ENCODE measurements at regions not wholly inside any gene's neighbourhood (a gene's known extent, or its start where the extent isn't known, plus 50 kb on each side); places are given as distances from the start of the nearest gene placed in this dataset.

GRCh38 chr2:125736306-125736705 is 919.7 kb upstream of the GYPC start:
- ATAC-seq = no peak
- Mint-ChIP-seq H3K9me3 (peaks cover 89% of the 10 kb centered on the region), H3K4me3 (no peak overlapping the region), H3K27me3 (ENCODE audit: low read depth) (no peaks in the 10 kb centered on the region; the same call in 1 of the 2 replicates), H3K4me1 (no peaks in the 10 kb centered on the region), H3K36me3 (peaks cover 61% of the 10 kb centered on the region), H3K27ac (no peak overlapping the region)
- no peak for DNase-seq (ENCODE audit: low spot score)
- POLR2A ChIA-PET = no interaction called here
- CTCF ChIA-PET = no interaction called here
- TF ChIP-seq AFF4 (CRISPR knock-in tag; IDR thresholded peaks at IDR 0.05; ENCODE audit: borderline replicate concordance) = no peak
- TF ChIP-seq NFE2L1 (CRISPR knock-in tag; IDR thresholded peaks at IDR 0.05) = no peak

- ATAC-seq (peak; percentile 92), DNase-seq (ENCODE audit: low spot score) (peak; percentile 29)
- TF ChIP-seq ETV6 (CRISPR knock-in tag; IDR thresholded peaks at IDR 0.05) = peak; percentile 53; the same call in 1 of the 2 replicates
- TF ChIP-seq ZBTB21 (CRISPR knock-in tag; IDR thresholded peaks at IDR 0.05; ENCODE audit: borderline replicate concordance) = no peak
- TF ChIP-seq TP53 (CRISPR knock-in tag; IDR thresholded peaks at IDR 0.05) = no peak
- Mint-ChIP-seq H3K4me3 (no peak overlapping the region), H3K27me3 (ENCODE audit: low read depth) (peaks cover 4% of the 10 kb centered on the region; the same call in 1 of the 2 replicates), H3K36me3 (peaks cover 45% of the 10 kb centered on the region), H3K9me3 (peaks cover 68% of the 10 kb centered on the region), H3K4me1 (no peaks in the 10 kb centered on the region), H3K27ac (no peak overlapping the region)
- ChIA-PET POLR2A (no interaction called here), CTCF (interaction anchor here (1.0 to 1.5 kb wide), 3 partner anchors 1031 to 1226 kb away, joined by 3 to 5 read pairs (median 4); no protein-coding TSS in a partner anchor)
Observed at GRCh38 chr2:125745514-125745913, 910.4 kb upstream of the GYPC start.

GRCh38 chr2:125746321-125747164 is 909.4 kb upstream of the GYPC start:
- Mint-ChIP-seq H3K9me3 (peaks cover 67% of the 10 kb centered on the region), H3K36me3 (peaks cover 41% of the 10 kb centered on the region), H3K27me3 (ENCODE audit: low read depth) (peaks cover 4% of the 10 kb centered on the region; the same call in 1 of the 2 replicates), H3K4me1 (no peaks in the 10 kb centered on the region), H3K27ac (no peak overlapping the region), H3K4me3 (no peak overlapping the region)
- CTCF ChIA-PET = interaction anchor here (1.5 kb wide), 1 partner anchor 1030 kb away, joined by 5 read pairs; no protein-coding TSS in a partner anchor
- POLR2A ChIA-PET = no interaction called here
- no peak for DNase-seq (ENCODE audit: low spot score)
- ATAC-seq = no peak
- TF ChIP-seq ZNF138 (CRISPR knock-in tag; conservative IDR thresholded peaks at IDR 0.05) (no peak), ZNF396 (CRISPR knock-in tag; IDR thresholded peaks at IDR 0.05; ENCODE audit: borderline replicate concordance) (no peak), PRRX2 (CRISPR knock-in tag; IDR thresholded peaks at IDR 0.05) (no peak), GTF2I (CRISPR knock-in tag; conservative IDR thresholded peaks at IDR 0.05) (no peak), SOX15 (CRISPR knock-in tag; IDR thresholded peaks at IDR 0.05) (no peak), TCF7 (CRISPR knock-in tag; IDR thresholded peaks at IDR 0.05; ENCODE audit: low read depth) (no peak), ZNF232 (CRISPR knock-in tag; IDR thresholded peaks at IDR 0.05) (no peak), MYBL2 (CRISPR knock-in tag; IDR thresholded peaks at IDR 0.05) (no peak), PREB (CRISPR knock-in tag; IDR thresholded peaks at IDR 0.05; ENCODE audit: borderline replicate concordance) (no peak), KAT7 (CRISPR knock-in tag; IDR thresholded peaks at IDR 0.05; ENCODE audit: borderline replicate concordance) (no peak), SMAD4 (CRISPR knock-in tag; IDR thresholded peaks at IDR 0.05) (no peak), ATF2 (CRISPR knock-in tag; IDR thresholded peaks at IDR 0.05; ENCODE audit: borderline replicate concordance, low read depth) (no peak), ZNF532 (CRISPR knock-in tag; IDR thresholded peaks at IDR 0.05; ENCODE audit: borderline replicate concordance) (no peak), RELA (CRISPR knock-in tag; IDR thresholded peaks at IDR 0.05; ENCODE audit: borderline replicate concordance) (no peak), TEAD4 (CRISPR knock-in tag; IDR thresholded peaks at IDR 0.05) (no peak), SMAD3 (CRISPR knock-in tag; IDR thresholded peaks at IDR 0.05; ENCODE audit: borderline replicate concordance) (no peak), ZNF219 (CRISPR knock-in tag; IDR thresholded peaks at IDR 0.05; ENCODE audit: borderline replicate concordance) (no peak)

Measured in WTC11 (cell line).